PC-9 (cell line): ENCODE measurements at regions not wholly inside any gene's neighbourhood (a gene's known extent, or its start where the extent isn't known, plus 50 kb on each side); places are given as distances from the start of the nearest gene placed in this dataset.
A peak's percentile ranks its signal among the peaks of the same experiment; 100 is the strongest.

ENCODE experiments used
- BruUV-seq: library from RNA; stranded (reverse); fragments of 400-500 nt; replicated peaks from 2 replicates; lab custom pipeline; 2021; lab: Mats Ljungman, UMichigan
- CTCF ChIA-PET: fragments of 300-600 bp; sonication (Branson Sonifier 250); formaldehyde crosslinking; loops from one replicate; lab custom pipeline; 2022; ENCODE audit warnings: antibody characterized with exemption; lab: Charles Lee
- POLR2A ChIA-PET: fragments of 300-600 bp; sonication (Branson Sonifier 250); formaldehyde crosslinking; loops from one replicate; lab custom pipeline; 2022; ENCODE audit warnings: antibody characterized with exemption; ENCODE audit not compliant: unreplicated experiment; lab: Charles Lee
- DNase-seq, 2 experiments: peaks; one replicate each; pipeline versions ENCODE4 v3.0.0 to v3.0.0-alpha.2; 2015 to 2022; ENCODE audit warnings: mixed read lengths in 1 of 2
- H2AFZ ChIP-seq: fragments of 200-600 bp; sonication (generic); 2 replicates; pipeline ENCODE4 v1.8.1; 2017; ENCODE audit warnings: antibody characterized with exemption
- H3F3A ChIP-seq: fragments of 200-600 bp; sonication (generic); 2 replicates; pipeline ENCODE4 v1.8.1; 2017; ENCODE audit warnings: antibody characterized with exemption, mild to moderate bottlenecking, low read depth; ENCODE audit not compliant: insufficient read depth
- H3K27ac ChIP-seq: fragments of 200-600 bp; sonication (generic); 2 replicates; pipeline ENCODE4 v1.6.1; 2016; ENCODE audit warnings: mixed run types
- H3K27me3 ChIP-seq: fragments of 200-600 bp; sonication (generic); 2 replicates; pipeline ENCODE4 v1.6.1; 2016; ENCODE audit warnings: low read depth, mixed run types; ENCODE audit not compliant: insufficient read depth
- H3K36me3 ChIP-seq: fragments of 200-600 bp; sonication (generic); 2 replicates; pipeline ENCODE4 v1.6.1; 2016; ENCODE audit warnings: low read depth, mixed run types
- H3K4me1 ChIP-seq: fragments of 200-600 bp; sonication (generic); replicated peaks from 2 replicates; pipeline ENCODE4 v1.6.1; 2016; ENCODE audit warnings: mixed run types; ENCODE audit not compliant: insufficient read depth
- H3K4me2 ChIP-seq: fragments of 200-600 bp; sonication (generic); 2 replicates; pipeline ENCODE4 v1.6.1; 2017; ENCODE audit warnings: mixed run types
- H3K4me3 ChIP-seq: fragments of 200-600 bp; sonication (generic); 2 replicates; pipeline ENCODE4 v1.6.1; 2016; ENCODE audit warnings: mixed run types
- H3K79me2 ChIP-seq: fragments of 200-600 bp; sonication (generic); 2 replicates; pipeline ENCODE4 v1.6.1; 2017; ENCODE audit warnings: low read depth, mixed run types
- H3K9me2 ChIP-seq: fragments of 200-600 bp; sonication (generic); 2 replicates; pipeline ENCODE4 v1.8.1; 2017; ENCODE audit warnings: mild to moderate bottlenecking; ENCODE audit not compliant: insufficient read depth
- H3K9me3 ChIP-seq: fragments of 200-600 bp; sonication (generic); 2 replicates; pipeline ENCODE4 v1.8.1; 2016; ENCODE audit warnings: low read depth; ENCODE audit not compliant: insufficient read depth
- H4K20me1 ChIP-seq: fragments of 200-600 bp; sonication (generic); 2 replicates; pipeline ENCODE4 v1.8.1; 2017; ENCODE audit not compliant: insufficient read depth
- CTCF ChIP-seq: fragments of 200-600 bp; sonication (generic); conservative IDR thresholded peaks from 2 replicates; pipeline ENCODE4 v1.6.1; 2017; ENCODE audit warnings: mixed run types, antibody characterized with exemption, mild to moderate bottlenecking, moderate library complexity
- intact Hi-C: fragments of 100-400 bp; cut with micrococcal nuclease; formaldehyde crosslinking; loops from one replicate; pipeline ENCODE4 v1.10.0; 2022; ENCODE audit not compliant: unreplicated experiment

DNA sequence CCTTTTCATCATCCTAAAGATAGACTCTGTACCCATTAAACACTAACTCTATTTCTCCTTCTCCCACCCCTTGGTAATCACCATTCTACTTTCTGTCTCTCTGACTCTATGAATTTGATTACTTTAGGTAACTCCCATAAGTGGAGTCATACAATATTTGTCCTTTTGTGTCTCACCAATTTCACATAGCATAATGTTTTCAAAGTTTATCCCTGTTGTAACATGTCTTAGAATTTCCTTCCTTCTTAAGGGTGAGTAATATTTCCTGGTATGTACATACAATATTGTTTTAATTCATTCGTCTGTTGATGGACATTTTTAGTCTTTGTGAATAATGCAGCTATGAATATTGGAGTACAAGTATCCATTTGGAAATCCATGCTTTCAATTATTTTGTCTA is 50.9 kb upstream of the CDCA7L start:
- Histone ChIP-seq H3K36me3 (no peaks in the 10 kb centered on the region), H3K4me2 (no peak overlapping the region), H3K79me2 (no peaks in the 10 kb centered on the region), H3K9me3 (no peaks in the 10 kb centered on the region), H3K4me3 (no peak overlapping the region), H4K20me1 (no peaks in the 10 kb centered on the region), H3F3A (no peaks in the 10 kb centered on the region), H3K27me3 (no peaks in the 10 kb centered on the region), H2AFZ (no peak overlapping the region), H3K9me2 (no peaks in the 10 kb centered on the region), H3K27ac (no peak overlapping the region), H3K4me1 (0 out of 2 replicates have a peak, but pooled peaks cover 11% of the 10 kb centered on the region)
- TF ChIP-seq CTCF = no peak
- intact Hi-C loops = no loop called here
- no TSS peak for BruUV-seq
- ChIA-PET CTCF (no interaction called here), POLR2A (no interaction called here)
- peak in 1 of 2 experiments; percentile 47 for DNase-seq
